ENCODE measurements at regions not wholly inside any gene's neighbourhood (a gene's known extent, or its start where the extent isn't known, plus 50 kb on each side); places are given as distances from the start of the nearest gene placed in this dataset.

DNA sequence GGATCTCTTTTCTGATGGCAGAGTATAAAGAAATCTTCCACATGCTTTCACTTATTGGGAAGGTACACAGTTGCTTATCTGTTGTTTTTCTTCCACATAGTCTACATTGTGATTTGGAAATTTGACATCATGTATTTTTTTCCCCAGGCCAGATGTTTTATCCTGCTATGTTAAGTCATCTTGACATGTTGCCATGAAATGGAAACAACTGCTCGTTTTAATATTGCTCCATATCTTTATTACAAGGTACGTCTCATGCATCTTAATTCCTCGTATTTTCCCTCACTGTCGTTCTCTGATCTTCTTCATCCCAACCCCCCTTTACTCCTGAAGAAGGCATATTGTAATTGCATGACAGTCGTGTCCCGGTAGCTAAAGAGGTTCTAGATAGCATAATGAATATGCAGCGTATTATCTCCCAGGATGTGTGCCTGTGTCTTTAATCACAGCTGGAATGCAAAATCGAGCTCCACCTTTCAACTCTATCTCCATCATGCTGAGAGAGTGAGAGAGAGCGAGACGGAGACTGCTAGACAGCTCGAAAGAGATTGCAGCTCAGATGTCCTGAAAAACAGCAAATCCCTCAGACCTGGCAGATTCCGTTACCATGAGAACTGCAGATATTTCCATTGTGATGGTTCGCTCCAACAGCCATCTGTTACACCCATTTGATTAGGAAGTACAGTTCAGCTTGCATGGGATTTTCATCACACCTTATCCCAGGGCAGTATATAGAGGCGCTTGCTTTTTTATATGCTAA lies 281.7 kb downstream of the TMEM38B start:
- TF ChIP-seq, protein P1, sequence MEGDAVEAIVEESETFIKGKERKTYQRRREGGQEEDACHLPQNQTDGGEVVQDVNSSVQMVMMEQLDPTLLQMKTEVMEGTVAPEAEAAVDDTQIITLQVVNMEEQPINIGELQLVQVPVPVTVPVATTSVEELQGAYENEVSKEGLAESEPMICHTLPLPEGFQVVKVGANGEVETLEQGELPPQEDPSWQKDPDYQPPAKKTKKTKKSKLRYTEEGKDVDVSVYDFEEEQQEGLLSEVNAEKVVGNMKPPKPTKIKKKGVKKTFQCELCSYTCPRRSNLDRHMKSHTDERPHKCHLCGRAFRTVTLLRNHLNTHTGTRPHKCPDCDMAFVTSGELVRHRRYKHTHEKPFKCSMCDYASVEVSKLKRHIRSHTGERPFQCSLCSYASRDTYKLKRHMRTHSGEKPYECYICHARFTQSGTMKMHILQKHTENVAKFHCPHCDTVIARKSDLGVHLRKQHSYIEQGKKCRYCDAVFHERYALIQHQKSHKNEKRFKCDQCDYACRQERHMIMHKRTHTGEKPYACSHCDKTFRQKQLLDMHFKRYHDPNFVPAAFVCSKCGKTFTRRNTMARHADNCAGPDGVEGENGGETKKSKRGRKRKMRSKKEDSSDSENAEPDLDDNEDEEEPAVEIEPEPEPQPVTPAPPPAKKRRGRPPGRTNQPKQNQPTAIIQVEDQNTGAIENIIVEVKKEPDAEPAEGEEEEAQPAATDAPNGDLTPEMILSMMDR (IDR thresholded peaks at IDR 0.05) = no peak
- TF ChIP-seq EP300 (IDR thresholded peaks at IDR 0.05) = no peak
